Transverse colon (tissue), 3 donors: ENCODE measurements at regions not wholly inside any gene's neighbourhood (a gene's known extent, or its start where the extent isn't known, plus 50 kb on each side); places are given as distances from the start of the nearest gene placed in this dataset.

Experiments used
- POLR2A ChIP-seq: fragments of 450-650 bp; IDR thresholded peaks from one replicate; pipeline ENCODE4 v1.6.1; 2016; ENCODE audit warnings: antibody characterized with exemption, mild to moderate bottlenecking, moderate library complexity
- TF ChIP-seq, protein P1 (sequence below), 5 experiments: fragments of 200-600 bp in 3 of 5; fragments of 450-650 bp in 2 of 5; sonication (generic) in 3 of 5; IDR thresholded peaks; 1 replicate in 2 of 5; 2 replicates in 3 of 5; pipeline ENCODE4 v1.5.1; 2016 to 2017; ENCODE audit warnings: antibody characterized with exemption in 5 of 5, inconsistent platforms in 3 of 5, mild to moderate bottlenecking in 2 of 5, moderate library complexity in 1 of 5

DNA sequence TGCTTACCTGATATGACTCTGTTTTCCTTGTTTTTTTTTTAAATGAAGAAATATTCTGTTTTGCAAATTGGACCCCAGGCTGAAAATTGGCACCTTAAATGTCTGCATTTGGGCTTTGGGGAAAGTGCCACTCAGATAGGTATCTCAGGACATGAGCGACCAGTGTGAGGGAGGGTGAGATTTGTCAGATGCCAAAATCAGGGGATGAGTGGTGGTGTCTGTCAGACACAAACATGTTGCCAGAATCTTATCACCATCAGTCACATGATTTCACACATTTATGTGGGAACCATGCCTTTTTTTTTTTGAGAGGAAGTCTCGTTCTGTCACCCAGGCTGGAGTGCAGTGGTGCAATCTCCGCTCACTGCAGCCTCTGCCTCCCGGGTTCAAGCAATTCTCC is 75.6 kb upstream of the OSBPL11 start:
- TF ChIP-seq, protein P1, sequence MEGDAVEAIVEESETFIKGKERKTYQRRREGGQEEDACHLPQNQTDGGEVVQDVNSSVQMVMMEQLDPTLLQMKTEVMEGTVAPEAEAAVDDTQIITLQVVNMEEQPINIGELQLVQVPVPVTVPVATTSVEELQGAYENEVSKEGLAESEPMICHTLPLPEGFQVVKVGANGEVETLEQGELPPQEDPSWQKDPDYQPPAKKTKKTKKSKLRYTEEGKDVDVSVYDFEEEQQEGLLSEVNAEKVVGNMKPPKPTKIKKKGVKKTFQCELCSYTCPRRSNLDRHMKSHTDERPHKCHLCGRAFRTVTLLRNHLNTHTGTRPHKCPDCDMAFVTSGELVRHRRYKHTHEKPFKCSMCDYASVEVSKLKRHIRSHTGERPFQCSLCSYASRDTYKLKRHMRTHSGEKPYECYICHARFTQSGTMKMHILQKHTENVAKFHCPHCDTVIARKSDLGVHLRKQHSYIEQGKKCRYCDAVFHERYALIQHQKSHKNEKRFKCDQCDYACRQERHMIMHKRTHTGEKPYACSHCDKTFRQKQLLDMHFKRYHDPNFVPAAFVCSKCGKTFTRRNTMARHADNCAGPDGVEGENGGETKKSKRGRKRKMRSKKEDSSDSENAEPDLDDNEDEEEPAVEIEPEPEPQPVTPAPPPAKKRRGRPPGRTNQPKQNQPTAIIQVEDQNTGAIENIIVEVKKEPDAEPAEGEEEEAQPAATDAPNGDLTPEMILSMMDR (IDR thresholded peaks at IDR 0.05), result no peak
- no peak for TF ChIP-seq POLR2A
